Duodenal mucosa (tissue), 2 donors: ENCODE measurements at regions not wholly inside any gene's neighbourhood (a gene's known extent, or its start where the extent isn't known, plus 50 kb on each side); places are given as distances from the start of the nearest gene placed in this dataset.

Experiments
- H3K27ac ChIP-seq: one replicate; pipeline ENCODE4 v1.7.0; 2013; ENCODE audit warnings: low read depth, low read length
- H3K27me3 ChIP-seq, 2 donors: one replicate each; pipeline ENCODE4 v1.7.0; 2013; ENCODE audit warnings: low read length in 2 of 2, control low read depth in 1 of 2; ENCODE audit not compliant: insufficient read depth in 2 of 2, control insufficient read depth in 1 of 2
- H3K36me3 ChIP-seq, 2 donors: one replicate each; pipeline ENCODE4 v1.7.0; 2013; ENCODE audit warnings: low read length in 2 of 2, control low read depth in 1 of 2; ENCODE audit not compliant: insufficient read depth in 2 of 2, control insufficient read depth in 1 of 2
- H3K4me1 ChIP-seq, 2 donors: one replicate each; pipeline ENCODE4 v1.7.0; 2013; ENCODE audit warnings: low read length in 2 of 2, control low read depth in 1 of 2; ENCODE audit not compliant: insufficient read depth in 2 of 2, control insufficient read depth in 1 of 2
- H3K4me3 ChIP-seq, 2 donors: one replicate each; pipeline ENCODE4 v1.7.0; 2013; ENCODE audit warnings: low read length in 2 of 2, low read depth in 1 of 2
- H3K9ac ChIP-seq, 2 donors: one replicate each; pipeline ENCODE4 v1.7.0; 2013; ENCODE audit warnings: low read length in 2 of 2, low read depth in 1 of 2
- H3K9me3 ChIP-seq, 2 donors: one replicate each; pipeline ENCODE4 v1.7.0; 2013; ENCODE audit warnings: low read length in 2 of 2, control low read depth in 1 of 2; ENCODE audit not compliant: control insufficient read depth in 1 of 2

GRCh38 chr2:183623227-183623626 is 499.0 kb downstream of the NUP35 start:
- H3K4me1 ChIP-seq, result no peaks in the 10 kb centered on the region
- H3K36me3 ChIP-seq, result no peaks in the 10 kb centered on the region
- H3K27me3 ChIP-seq, result no peaks in the 10 kb centered on the region
- no peak overlapping the region for H3K9ac ChIP-seq
- no peak overlapping the region for H3K4me3 ChIP-seq
- no peaks in the 10 kb centered on the region for H3K9me3 ChIP-seq
- H3K27ac ChIP-seq, result no peak overlapping the region

GRCh38 chr2:183630964-183631363 is 506.7 kb downstream of the NUP35 start:
- Histone ChIP-seq H3K36me3 (no peaks in the 10 kb centered on the region), H3K27ac (no peak overlapping the region), H3K9me3 (no peaks in the 10 kb centered on the region), H3K4me1 (no peaks in the 10 kb centered on the region), H3K4me3 (no peak overlapping the region), H3K27me3 (no peaks in the 10 kb centered on the region), H3K9ac (no peak overlapping the region)

GRCh38 chr2:183656121-183656520 is 531.9 kb downstream of the NUP35 start:
- H3K4me1 ChIP-seq, result no peaks in the 10 kb centered on the region
- H3K9me3 ChIP-seq, result no peaks in the 10 kb centered on the region
- H3K36me3 ChIP-seq, result no peaks in the 10 kb centered on the region
- no peak overlapping the region for H3K9ac ChIP-seq
- no peak overlapping the region for H3K4me3 ChIP-seq
- H3K27me3 ChIP-seq, result no peaks in the 10 kb centered on the region
- no peak overlapping the region for H3K27ac ChIP-seq

- H3K9ac ChIP-seq, result no peak overlapping the region
These were observed 541.2 kb downstream of the NUP35 start for GRCh38 chr2:183665425-183665824.

GRCh38 chr2:183666031-183666430 is 541.8 kb downstream of the NUP35 start:
- Histone ChIP-seq H3K27me3 (no peaks in the 10 kb centered on the region), H3K4me1 (no peaks in the 10 kb centered on the region), H3K4me3 (no peak overlapping the region), H3K27ac (no peak overlapping the region), H3K9ac (no peak overlapping the region), H3K36me3 (no peaks in the 10 kb centered on the region), H3K9me3 (no peaks in the 10 kb centered on the region)

More at GRCh38 chr2:183665425-183665824, 541.2 kb downstream of the NUP35 start:
- Histone ChIP-seq H3K36me3 (no peaks in the 10 kb centered on the region), H3K4me3 (no peak overlapping the region), H3K4me1 (no peaks in the 10 kb centered on the region), H3K27ac (no peak overlapping the region), H3K9me3 (no peaks in the 10 kb centered on the region), H3K27me3 (no peaks in the 10 kb centered on the region)

GRCh38 chr2:183671233-183671632 is 547.0 kb downstream of the NUP35 start:
- H3K4me3 ChIP-seq, result no peak overlapping the region
- no peaks in the 10 kb centered on the region for H3K27me3 ChIP-seq
- no peaks in the 10 kb centered on the region for H3K9me3 ChIP-seq
- H3K4me1 ChIP-seq, result no peaks in the 10 kb centered on the region
- H3K9ac ChIP-seq, result no peak overlapping the region
- no peaks in the 10 kb centered on the region for H3K36me3 ChIP-seq
- no peak overlapping the region for H3K27ac ChIP-seq

GRCh38 chr2:183678908-183679307 is 554.7 kb downstream of the NUP35 start:
- Histone ChIP-seq H3K4me1 (no peaks in the 10 kb centered on the region), H3K27me3 (no peaks in the 10 kb centered on the region), H3K4me3 (no peak overlapping the region), H3K9me3 (no peaks in the 10 kb centered on the region), H3K27ac (no peak overlapping the region), H3K9ac (no peak overlapping the region), H3K36me3 (no peaks in the 10 kb centered on the region)

- no peak overlapping the region for H3K4me3 ChIP-seq
- no peaks in the 10 kb centered on the region for H3K9me3 ChIP-seq
- H3K27ac ChIP-seq, result no peak overlapping the region
- no peaks in the 10 kb centered on the region for H3K36me3 ChIP-seq
- no peak overlapping the region for H3K9ac ChIP-seq
- H3K4me1 ChIP-seq, result no peaks in the 10 kb centered on the region
- H3K27me3 ChIP-seq, result no peaks in the 10 kb centered on the region
These were observed 556.3 kb downstream of the NUP35 start for GRCh38 chr2:183680573-183680972.

GRCh38 chr2:183684686-183685085 is 560.4 kb downstream of the NUP35 start:
- no peak overlapping the region for H3K4me3 ChIP-seq
- H3K36me3 ChIP-seq, result no peaks in the 10 kb centered on the region
- no peak overlapping the region for H3K9ac ChIP-seq
- no peak overlapping the region for H3K27ac ChIP-seq
- H3K27me3 ChIP-seq, result no peaks in the 10 kb centered on the region
- no peaks in the 10 kb centered on the region for H3K9me3 ChIP-seq
- H3K4me1 ChIP-seq, result no peaks in the 10 kb centered on the region

GRCh38 chr2:183696028-183696427 is 571.8 kb downstream of the NUP35 start:
- no peaks in the 10 kb centered on the region for H3K4me1 ChIP-seq
- H3K9me3 ChIP-seq, result peaks cover 0 to 1% of the 10 kb centered on the region in 2 donors
- no peak overlapping the region for H3K9ac ChIP-seq
- no peak overlapping the region for H3K27ac ChIP-seq
- H3K36me3 ChIP-seq, result no peaks in the 10 kb centered on the region
- no peaks in the 10 kb centered on the region for H3K27me3 ChIP-seq
- H3K4me3 ChIP-seq, result no peak overlapping the region

- H3K4me3 ChIP-seq, result no peak overlapping the region
- no peaks in the 10 kb centered on the region for H3K36me3 ChIP-seq
- H3K4me1 ChIP-seq, result no peaks in the 10 kb centered on the region
- H3K9me3 ChIP-seq, result no peaks in the 10 kb centered on the region
- H3K9ac ChIP-seq, result no peak overlapping the region
- H3K27me3 ChIP-seq, result no peaks in the 10 kb centered on the region
- no peak overlapping the region for H3K27ac ChIP-seq
These were observed 585.6 kb downstream of the NUP35 start for GRCh38 chr2:183709829-183710228.
